ENCODE measurements at regions not wholly inside any gene's neighbourhood (a gene's known extent, or its start where the extent isn't known, plus 50 kb on each side); places are given as distances from the start of the nearest gene placed in this dataset.

DNA sequence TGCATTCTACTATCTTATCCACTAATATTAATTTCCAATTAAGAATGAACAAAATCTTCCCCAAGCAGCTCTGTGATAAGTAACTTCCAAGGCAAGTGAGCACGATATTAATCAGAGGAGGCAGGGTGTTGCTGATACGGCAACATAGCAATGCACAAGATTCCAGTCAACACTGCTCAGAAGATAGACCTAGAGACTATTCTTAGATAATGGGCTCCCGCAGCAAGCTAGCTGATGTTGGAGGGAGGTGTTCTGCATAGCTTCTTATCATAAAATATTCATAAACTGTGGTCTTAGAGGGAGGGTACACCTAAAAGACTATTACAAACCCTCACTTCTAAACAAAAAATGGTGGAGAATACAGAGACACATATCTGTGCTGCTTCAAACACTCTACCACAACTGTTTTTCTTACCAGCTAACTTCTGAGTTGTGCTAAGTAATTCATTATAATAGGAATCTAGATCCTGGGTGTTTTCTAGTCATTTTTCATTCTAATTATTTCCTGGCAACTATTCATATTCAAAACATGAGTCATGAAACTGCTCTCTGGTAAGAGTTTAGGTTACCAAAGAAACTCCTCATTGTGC is 382.0 kb upstream of the SOX14 start:
- TF ChIP-seq, protein P1, sequence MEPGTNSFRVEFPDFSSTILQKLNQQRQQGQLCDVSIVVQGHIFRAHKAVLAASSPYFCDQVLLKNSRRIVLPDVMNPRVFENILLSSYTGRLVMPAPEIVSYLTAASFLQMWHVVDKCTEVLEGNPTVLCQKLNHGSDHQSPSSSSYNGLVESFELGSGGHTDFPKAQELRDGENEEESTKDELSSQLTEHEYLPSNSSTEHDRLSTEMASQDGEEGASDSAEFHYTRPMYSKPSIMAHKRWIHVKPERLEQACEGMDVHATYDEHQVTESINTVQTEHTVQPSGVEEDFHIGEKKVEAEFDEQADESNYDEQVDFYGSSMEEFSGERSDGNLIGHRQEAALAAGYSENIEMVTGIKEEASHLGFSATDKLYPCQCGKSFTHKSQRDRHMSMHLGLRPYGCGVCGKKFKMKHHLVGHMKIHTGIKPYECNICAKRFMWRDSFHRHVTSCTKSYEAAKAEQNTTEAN (CRISPR knock-in tag; IDR thresholded peaks at IDR 0.05), result no peak
- no peak for TF ChIP-seq ZNF423 (CRISPR knock-in tag; IDR thresholded peaks at IDR 0.05)
- TF ChIP-seq, protein P2, sequence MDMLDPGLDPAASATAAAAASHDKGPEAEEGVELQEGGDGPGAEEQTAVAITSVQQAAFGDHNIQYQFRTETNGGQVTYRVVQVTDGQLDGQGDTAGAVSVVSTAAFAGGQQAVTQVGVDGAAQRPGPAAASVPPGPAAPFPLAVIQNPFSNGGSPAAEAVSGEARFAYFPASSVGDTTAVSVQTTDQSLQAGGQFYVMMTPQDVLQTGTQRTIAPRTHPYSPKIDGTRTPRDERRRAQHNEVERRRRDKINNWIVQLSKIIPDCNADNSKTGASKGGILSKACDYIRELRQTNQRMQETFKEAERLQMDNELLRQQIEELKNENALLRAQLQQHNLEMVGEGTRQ (CRISPR knock-in tag; IDR thresholded peaks at IDR 0.05), result no peak

All from WTC11 (cell line).